HG03108 (cell line): ENCODE measurements at regions not wholly inside any gene's neighbourhood (a gene's known extent, or its start where the extent isn't known, plus 50 kb on each side); places are given as distances from the start of the nearest gene placed in this dataset.

Source experiments
- ATAC-seq: cut with Tn5 transposase; IDR thresholded peaks from one replicate; pipeline ENCODE4 v1.9.1; 2021; ENCODE audit warnings: moderate library complexity; ENCODE audit not compliant: unreplicated experiment

- ATAC-seq, result no peak
Observed at GRCh38 chr6:164842085-164842484, 467.3 kb downstream of the C6orf118 start.

DNA sequence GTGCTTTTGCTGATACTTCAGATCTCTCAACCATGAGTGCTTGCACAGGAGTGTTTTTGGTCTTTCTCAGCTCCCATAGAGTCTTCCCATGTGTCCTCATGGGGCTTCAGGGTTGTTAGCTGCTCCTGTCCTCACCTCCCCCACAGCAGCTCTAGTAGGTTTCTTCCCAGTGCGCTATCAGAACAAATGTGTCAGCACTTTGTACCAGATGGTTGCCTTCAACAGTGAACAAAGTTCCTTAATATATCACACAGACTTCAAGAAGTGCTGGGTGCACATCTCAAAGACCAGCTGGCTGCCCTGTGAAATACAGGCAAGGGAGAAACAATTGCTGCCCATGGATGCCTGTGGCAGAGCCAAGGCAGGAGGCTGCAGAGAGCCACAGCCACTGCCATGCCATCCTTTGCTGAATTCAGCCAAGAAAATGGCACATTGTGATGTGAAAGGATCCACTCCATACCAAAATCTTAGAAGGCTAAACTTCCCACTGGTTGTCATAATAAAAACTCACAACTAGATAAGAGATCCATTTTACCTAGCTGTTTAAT, 471.3 kb downstream of the C6orf118 start:
- no peak for ATAC-seq

DNA sequence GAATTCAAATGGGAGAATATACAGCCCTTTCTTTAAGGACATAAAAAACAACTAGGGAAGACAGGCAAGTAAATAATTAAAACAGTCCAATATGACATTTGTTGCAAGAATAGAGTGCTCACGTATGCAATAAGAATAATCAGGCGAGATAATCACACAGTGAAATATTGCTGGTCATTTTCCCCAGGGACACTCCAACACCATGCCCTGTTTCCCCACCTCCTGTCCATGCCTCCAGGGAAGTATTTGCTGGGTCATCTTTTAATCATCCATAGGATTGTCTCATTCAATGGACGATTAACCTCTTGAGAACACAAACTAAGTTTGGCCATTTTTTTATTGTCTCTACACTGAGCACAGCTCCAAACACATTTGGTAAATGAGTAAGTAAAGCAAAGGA, 472.9 kb downstream of the C6orf118 start:
- ATAC-seq, result no peak

DNA sequence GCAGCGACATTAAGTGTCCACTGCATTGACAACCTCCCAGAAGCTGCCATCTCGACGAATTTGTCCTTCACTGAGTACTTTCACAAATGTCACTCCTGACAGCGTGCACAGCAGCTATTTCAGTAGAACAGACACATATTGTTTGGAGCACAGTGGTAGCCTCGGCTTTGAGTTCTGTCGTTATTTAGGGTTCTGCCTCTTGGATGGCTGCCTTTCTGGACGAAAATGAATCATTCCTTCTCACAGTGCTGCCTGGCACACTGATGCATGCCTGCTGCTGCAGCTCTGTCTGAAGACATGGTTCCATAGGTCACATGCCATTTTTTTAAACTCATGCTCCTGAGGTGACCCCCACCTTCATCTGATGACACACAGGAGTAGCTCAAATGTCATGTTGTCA, 477.0 kb downstream of the C6orf118 start:
- ATAC-seq, result no peak

GRCh38 chr6:164827537-164827936, 481.9 kb downstream of the C6orf118 start:
- ATAC-seq, result no peak

- ATAC-seq, result no peak
Observed at GRCh38 chr6:164826831-164827468, 482.5 kb downstream of the C6orf118 start.

DNA sequence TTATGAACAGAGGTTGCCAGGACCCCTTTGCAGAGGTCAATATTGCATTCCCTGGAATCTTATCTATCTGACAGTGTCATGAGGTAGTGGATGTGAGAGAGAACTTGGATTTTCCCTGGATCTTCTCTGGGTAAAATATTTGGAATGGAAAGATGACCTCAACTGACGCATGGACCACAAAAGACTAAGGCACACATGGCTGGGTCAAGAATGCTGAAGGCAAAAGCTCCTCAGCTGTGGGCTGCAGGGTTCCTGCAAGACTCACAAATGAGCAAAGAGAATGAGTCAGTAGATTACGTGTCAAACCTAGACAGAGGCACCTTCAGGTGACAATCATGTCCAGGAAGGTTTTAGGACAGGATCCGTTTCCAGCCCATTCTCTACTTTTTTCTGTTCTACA, 484.0 kb downstream of the C6orf118 start:
- no peak for ATAC-seq

DNA sequence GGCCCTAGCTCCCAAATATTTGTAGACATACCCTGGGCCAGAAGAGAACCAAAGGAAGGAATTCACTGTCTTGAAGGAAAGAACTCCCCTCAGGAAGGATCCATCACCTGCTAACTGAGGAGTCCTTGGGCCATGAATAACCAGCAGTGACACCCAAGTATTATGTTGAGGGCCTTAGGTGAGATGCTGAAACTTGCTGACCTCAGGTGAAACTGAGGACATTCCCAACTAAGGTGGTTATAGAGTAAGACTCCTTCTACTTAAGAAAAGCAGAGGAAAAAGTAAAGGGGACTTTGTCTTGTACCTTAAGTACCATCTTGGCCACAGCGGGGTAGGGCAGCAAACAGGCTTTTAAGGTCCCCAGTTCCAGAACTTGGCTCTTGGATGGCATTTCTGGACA, 491.7 kb downstream of the C6orf118 start:
- ATAC-seq, result no peak

DNA sequence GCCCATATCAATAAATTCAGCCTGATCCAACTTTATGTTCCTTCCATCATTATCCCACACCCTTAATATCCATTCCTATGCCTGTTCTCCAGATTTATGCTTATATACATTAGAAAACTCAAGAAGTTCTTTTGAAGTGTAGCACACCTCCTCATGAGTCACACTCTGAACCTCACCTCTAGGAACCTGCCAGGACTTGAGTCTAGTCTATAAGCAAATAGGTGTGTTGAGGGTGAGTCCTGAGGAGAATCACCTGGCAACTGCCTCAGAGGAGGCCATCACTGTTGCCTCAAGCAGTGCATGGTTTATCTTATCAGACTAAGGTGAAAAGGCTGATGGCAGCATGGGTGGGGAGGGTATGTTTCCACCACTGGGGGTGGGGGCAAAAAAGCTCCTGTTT, 496.7 kb downstream of the C6orf118 start:
- ATAC-seq, result no peak

DNA sequence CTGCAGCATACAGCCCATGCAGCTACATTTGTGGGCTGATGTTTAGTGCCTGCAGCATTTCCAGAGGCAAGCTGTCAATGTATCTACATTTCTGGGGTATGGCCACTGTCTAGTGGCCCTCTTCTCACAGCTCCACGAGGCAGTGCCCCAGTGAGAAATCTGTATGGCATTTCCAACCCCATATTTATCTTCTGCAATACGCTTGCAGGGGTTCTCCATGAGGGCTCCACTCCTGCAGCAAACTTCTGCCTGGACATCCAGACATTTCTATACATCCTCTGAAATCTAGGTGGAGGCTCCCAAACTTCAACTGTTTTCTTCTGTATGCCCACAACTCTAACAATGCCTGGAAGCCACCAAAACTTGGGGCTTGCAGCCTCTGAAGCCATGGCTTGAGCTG, 502.3 kb downstream of the C6orf118 start:
- ATAC-seq, result no peak

GRCh38 chr6:164795056-164795815, 514.2 kb downstream of the C6orf118 start:
- no peak for ATAC-seq

- no peak for ATAC-seq
Observed at GRCh38 chr6:164792666-164793065, 516.7 kb downstream of the C6orf118 start.

- ATAC-seq, result no peak
Observed at GRCh38 chr6:164791498-164791897, 517.9 kb downstream of the C6orf118 start.

DNA sequence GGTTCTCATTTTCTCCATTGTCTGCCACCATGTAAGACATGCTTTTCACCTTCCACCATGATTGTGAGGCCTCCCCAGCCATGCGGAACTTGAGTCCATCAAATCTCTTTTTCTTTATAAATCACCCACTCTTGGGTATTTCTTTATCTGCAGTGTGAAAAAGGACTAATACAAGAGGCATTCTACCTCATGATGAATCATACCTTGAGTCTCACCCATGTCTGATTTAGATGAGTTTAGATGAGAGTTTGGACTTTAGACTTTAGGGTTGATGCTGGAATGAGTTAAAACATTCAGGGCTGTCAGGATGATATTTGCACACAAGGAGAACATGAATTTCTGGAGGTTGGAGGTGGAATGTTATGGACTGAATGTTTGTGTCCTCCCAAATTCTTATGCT, 545.6 kb downstream of the C6orf118 start:
- ATAC-seq, result no peak

DNA sequence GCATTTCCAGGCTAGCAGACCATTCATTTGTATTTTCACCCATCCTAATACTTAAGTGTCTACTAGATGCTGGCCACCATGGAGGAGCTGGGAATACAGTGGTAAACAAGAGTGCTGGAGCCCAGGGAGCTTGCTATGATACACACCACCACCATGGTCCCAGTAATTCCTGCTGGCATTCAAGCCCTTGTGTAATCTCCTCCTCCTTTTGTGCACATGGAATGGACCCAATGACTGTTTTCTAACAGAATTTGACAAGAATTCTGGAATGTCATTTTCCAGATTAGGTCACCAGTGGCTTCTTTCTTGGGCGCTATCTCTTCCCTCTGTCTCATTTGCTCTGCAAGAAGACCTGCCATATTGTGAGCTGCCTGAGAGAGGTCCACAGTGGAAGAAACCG, 552.0 kb downstream of the C6orf118 start:
- no peak for ATAC-seq

DNA sequence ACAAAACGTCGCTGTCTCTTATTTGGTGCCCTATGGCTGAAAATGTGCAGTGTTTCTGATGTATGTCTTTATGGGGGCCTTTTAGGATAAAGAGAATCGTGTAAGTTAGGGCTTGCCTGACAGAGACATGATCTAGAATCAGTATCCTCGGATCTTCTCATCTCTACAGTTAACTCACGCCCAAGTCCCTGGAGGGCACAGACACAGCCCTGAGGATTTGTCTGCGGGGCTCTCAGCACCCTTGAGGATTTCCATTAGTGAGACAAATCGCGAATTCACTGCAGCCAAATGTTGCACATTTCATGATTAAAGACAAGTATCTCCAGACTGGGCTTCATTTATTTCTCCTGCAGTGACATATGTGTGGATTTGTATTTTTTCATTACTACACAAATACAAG, 552.7 kb downstream of the C6orf118 start:
- ATAC-seq, result no peak

DNA sequence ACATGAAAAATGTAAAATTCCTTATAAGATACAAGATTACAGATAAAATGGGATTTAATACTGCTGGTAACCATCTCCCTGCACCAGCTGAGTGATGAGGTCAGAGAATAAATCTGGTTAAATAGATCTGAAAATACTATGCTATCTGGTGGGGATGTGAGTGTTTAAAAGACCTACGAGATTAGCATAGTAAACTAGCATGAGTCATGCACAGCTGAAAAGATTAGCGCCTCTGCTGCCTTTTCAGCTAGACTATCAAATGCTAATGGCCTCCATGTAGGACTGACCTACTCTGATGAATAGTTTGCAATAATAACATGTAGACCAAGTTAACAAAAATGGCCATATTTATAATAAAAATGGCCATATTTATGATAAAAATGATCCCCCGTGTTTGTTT, 553.3 kb downstream of the C6orf118 start:
- ATAC-seq, result no peak

GRCh38 chr6:164753517-164753916, 555.9 kb downstream of the C6orf118 start:
- no peak for ATAC-seq

DNA sequence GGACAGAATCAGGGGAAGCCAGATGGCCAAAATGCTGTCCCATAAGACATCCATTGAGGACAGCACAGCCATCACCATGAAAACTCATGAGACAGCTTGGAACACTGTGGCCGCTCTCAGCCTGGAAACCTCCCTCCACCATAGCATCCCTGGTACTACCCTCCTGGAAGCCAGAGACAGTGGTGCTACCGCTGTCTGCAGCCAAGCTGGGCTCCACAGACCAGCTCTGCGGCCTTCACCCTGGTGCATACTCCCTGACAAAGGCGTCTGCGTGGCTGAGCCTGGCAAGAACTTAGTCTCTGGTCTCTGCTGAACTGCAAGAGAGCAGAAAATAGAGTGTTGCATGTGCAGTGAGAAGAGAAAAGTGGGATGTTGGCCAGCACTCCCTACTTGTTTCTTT, 558.0 kb downstream of the C6orf118 start:
- no peak for ATAC-seq

GRCh38 chr6:164750128-164750527, 559.3 kb downstream of the C6orf118 start:
- ATAC-seq, result no peak

GRCh38 chr6:164749221-164750064, 560.0 kb downstream of the C6orf118 start:
- ATAC-seq, result no peak

DNA sequence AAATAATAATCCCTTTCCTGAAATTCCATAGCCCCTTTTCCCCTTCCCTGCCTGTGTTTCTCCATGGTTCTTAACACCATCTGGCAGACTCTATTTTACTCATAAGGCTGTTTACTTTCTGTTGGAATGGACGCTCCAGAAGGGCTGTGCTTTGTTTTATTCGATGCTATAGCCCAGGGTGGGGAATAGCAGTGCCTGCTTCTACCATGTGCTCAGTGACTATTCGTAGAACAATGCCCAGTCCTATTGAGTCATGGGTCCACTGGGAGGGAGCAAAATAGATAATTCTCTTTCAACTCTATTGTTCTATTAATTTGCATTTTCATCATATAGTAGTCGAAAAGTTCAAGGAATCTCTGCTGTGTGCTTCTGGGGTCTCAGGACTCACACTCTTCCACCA, 565.1 kb downstream of the C6orf118 start:
- no peak for ATAC-seq
